SH-SY5Y (cell line): ENCODE measurements at regions not wholly inside any gene's neighbourhood (a gene's known extent, or its start where the extent isn't known, plus 50 kb on each side); places are given as distances from the start of the nearest gene placed in this dataset.

Source experiments
- GATA2 ChIP-seq: IDR thresholded peaks from 2 replicates; pipeline ENCODE4 v1.6.1; 2011; ENCODE audit warnings: mild to moderate bottlenecking, low read depth, low read length
- GATA3 ChIP-seq: IDR thresholded peaks from 2 replicates; pipeline ENCODE4 v1.6.1; 2011; ENCODE audit warnings: low read depth, mild to moderate bottlenecking, low read length, moderate library complexity

DNA sequence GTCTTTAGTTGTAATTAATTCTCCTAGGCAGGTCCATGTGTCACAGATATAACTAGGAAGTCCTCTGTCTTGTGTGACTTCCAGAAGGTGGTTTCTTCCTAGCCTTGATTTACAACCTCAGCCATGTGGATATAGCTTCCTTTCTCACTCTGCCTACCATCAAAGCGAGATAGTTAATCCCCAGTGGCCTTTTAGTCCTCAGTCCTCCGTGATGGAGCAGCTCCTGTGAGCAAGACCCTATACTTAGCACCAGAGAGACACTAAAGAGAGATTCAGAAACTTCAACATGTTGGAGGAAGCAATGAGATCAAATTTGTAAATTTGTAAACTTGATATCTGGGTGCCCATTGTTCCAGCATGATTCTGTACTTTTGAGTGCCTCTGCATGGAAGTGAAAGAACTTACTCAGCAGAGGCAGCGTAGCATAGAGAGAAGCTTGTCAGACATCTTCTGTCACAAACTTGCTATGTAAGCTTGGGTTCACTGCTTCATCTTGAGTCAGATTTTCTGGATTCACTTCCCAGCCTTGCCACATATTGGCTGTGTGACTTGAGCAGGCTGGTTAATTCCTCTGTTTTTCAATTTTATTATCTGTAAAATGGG, 170.2 kb upstream of the NR3C1 start:
- TF ChIP-seq GATA2: no peak
- TF ChIP-seq GATA3: no peak
